ENCODE measurements at regions not wholly inside any gene's neighbourhood (a gene's known extent, or its start where the extent isn't known, plus 50 kb on each side); places are given as distances from the start of the nearest gene placed in this dataset.

GRCh38 chr4:188779581-188779980 is 640.3 kb downstream of the TRIML1 start:
- no peaks in the 10 kb centered on the region for H3K36me3 ChIP-seq (ENCODE audit: control insufficient read depth, insufficient read depth, low read length)
- no peaks in the 10 kb centered on the region for H4K20me1 ChIP-seq (ENCODE audit: control insufficient read depth, extremely low read depth, insufficient read depth, low read length)
- H3K27ac ChIP-seq (ENCODE audit: insufficient read depth, low read length) = no peak overlapping the region
- H3K79me2 ChIP-seq (ENCODE audit: control insufficient read depth, insufficient read depth, low read length) = no peaks in the 10 kb centered on the region
- no peaks in the 10 kb centered on the region for H3K27me3 ChIP-seq (ENCODE audit: control insufficient read depth, insufficient read depth, low read length)
- no peak overlapping the region for H3K4me3 ChIP-seq (replicated peaks in 1 of 4; ENCODE audit: control extremely low read depth in 1 of 4, insufficient read depth in 1 of 4, low read depth in 3 of 4, low read length in 4 of 4)
- no peaks in the 10 kb centered on the region for H3K9me3 ChIP-seq (ENCODE audit: control insufficient read depth, insufficient read depth, low read depth, low read length)
- peaks cover 3% of the 10 kb centered on the region for H3K4me1 ChIP-seq (ENCODE audit: control insufficient read depth, extremely low read depth, insufficient read depth, low read length)
- no peak for TF ChIP-seq EZH2 (IDR thresholded peaks at IDR 0.05; ENCODE audit: low read length, missing control alignments)
- TF ChIP-seq, protein P1, sequence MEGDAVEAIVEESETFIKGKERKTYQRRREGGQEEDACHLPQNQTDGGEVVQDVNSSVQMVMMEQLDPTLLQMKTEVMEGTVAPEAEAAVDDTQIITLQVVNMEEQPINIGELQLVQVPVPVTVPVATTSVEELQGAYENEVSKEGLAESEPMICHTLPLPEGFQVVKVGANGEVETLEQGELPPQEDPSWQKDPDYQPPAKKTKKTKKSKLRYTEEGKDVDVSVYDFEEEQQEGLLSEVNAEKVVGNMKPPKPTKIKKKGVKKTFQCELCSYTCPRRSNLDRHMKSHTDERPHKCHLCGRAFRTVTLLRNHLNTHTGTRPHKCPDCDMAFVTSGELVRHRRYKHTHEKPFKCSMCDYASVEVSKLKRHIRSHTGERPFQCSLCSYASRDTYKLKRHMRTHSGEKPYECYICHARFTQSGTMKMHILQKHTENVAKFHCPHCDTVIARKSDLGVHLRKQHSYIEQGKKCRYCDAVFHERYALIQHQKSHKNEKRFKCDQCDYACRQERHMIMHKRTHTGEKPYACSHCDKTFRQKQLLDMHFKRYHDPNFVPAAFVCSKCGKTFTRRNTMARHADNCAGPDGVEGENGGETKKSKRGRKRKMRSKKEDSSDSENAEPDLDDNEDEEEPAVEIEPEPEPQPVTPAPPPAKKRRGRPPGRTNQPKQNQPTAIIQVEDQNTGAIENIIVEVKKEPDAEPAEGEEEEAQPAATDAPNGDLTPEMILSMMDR (conservative IDR thresholded peaks at IDR 0.05 in 1 of 2, IDR thresholded peaks at IDR 0.05 in 1 of 2; ENCODE audit: low read depth in 1 of 2, low read length in 2 of 2) = no peak
- no peak overlapping the region for H3K4me2 ChIP-seq (ENCODE audit: extremely low read depth, insufficient read depth, low read length)
- no peak overlapping the region for H2AFZ ChIP-seq (ENCODE audit: low read length)
- DNase-seq (ENCODE audit: low read depth in 2 of 2) = peak in 1 of 2 donors; percentile 6
- no peak overlapping the region for H3K9ac ChIP-seq (ENCODE audit: insufficient read depth, low read length)

DNA sequence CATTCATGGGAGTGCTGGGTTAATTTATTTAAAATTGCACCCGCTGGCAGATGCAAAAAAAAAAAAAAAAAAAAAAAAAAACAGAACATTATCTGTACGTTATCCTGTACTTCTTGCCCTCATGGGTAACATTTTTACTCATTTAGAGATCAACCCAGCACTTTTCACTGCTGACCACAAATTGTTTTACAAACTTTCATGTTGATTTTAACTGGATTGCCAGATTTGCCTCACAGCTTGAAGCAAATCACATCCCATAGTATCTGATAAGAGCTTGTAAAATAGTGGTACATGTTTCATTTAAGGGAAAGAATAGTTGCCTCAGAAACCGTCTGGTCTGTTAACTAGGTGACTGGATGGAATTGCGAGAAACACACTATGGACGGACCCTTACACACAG is 640.8 kb downstream of the TRIML1 start:
- no peak overlapping the region for H3K4me2 ChIP-seq (ENCODE audit: extremely low read depth, insufficient read depth, low read length)
- H2AFZ ChIP-seq (ENCODE audit: low read length) = no peak overlapping the region
- DNase-seq (ENCODE audit: low read depth in 2 of 2) = no peak
- TF ChIP-seq EZH2 (IDR thresholded peaks at IDR 0.05; ENCODE audit: low read length, missing control alignments) = no peak
- TF ChIP-seq, protein P1 (conservative IDR thresholded peaks at IDR 0.05 in 1 of 2, IDR thresholded peaks at IDR 0.05 in 1 of 2; ENCODE audit: low read depth in 1 of 2, low read length in 2 of 2) = no peak
- no peaks in the 10 kb centered on the region for H4K20me1 ChIP-seq (ENCODE audit: control insufficient read depth, extremely low read depth, insufficient read depth, low read length)
- H3K36me3 ChIP-seq (ENCODE audit: control insufficient read depth, insufficient read depth, low read length) = no peaks in the 10 kb centered on the region
- no peak overlapping the region for H3K27ac ChIP-seq (ENCODE audit: insufficient read depth, low read length)
- no peaks in the 10 kb centered on the region for H3K9me3 ChIP-seq (ENCODE audit: control insufficient read depth, insufficient read depth, low read depth, low read length)
- H3K27me3 ChIP-seq (ENCODE audit: control insufficient read depth, insufficient read depth, low read length) = no peaks in the 10 kb centered on the region
- H3K79me2 ChIP-seq (ENCODE audit: control insufficient read depth, insufficient read depth, low read length) = no peaks in the 10 kb centered on the region
- no peak overlapping the region for H3K9ac ChIP-seq (ENCODE audit: insufficient read depth, low read length)
- no peak overlapping the region for H3K4me3 ChIP-seq (replicated peaks in 1 of 4; ENCODE audit: control extremely low read depth in 1 of 4, insufficient read depth in 1 of 4, low read depth in 3 of 4, low read length in 4 of 4)
- H3K4me1 ChIP-seq (ENCODE audit: control insufficient read depth, extremely low read depth, insufficient read depth, low read length) = peaks cover 3% of the 10 kb centered on the region

GRCh38 chr4:188780686-188781085 is 641.4 kb downstream of the TRIML1 start:
- H3K4me2 ChIP-seq (ENCODE audit: extremely low read depth, insufficient read depth, low read length) = no peak overlapping the region
- H3K36me3 ChIP-seq (ENCODE audit: control insufficient read depth, insufficient read depth, low read length) = no peaks in the 10 kb centered on the region
- H4K20me1 ChIP-seq (ENCODE audit: control insufficient read depth, extremely low read depth, insufficient read depth, low read length) = no peaks in the 10 kb centered on the region
- TF ChIP-seq, protein P1 (conservative IDR thresholded peaks at IDR 0.05 in 1 of 2, IDR thresholded peaks at IDR 0.05 in 1 of 2; ENCODE audit: low read depth in 1 of 2, low read length in 2 of 2) = no peak
- no peak for TF ChIP-seq EZH2 (IDR thresholded peaks at IDR 0.05; ENCODE audit: low read length, missing control alignments)
- H3K27ac ChIP-seq (ENCODE audit: insufficient read depth, low read length) = no peak overlapping the region
- peaks cover 3% of the 10 kb centered on the region for H3K4me1 ChIP-seq (ENCODE audit: control insufficient read depth, extremely low read depth, insufficient read depth, low read length)
- H3K79me2 ChIP-seq (ENCODE audit: control insufficient read depth, insufficient read depth, low read length) = no peaks in the 10 kb centered on the region
- H2AFZ ChIP-seq (ENCODE audit: low read length) = no peak overlapping the region
- H3K4me3 ChIP-seq (replicated peaks in 1 of 4; ENCODE audit: control extremely low read depth in 1 of 4, insufficient read depth in 1 of 4, low read depth in 3 of 4, low read length in 4 of 4) = no peak overlapping the region
- no peaks in the 10 kb centered on the region for H3K27me3 ChIP-seq (ENCODE audit: control insufficient read depth, insufficient read depth, low read length)
- H3K9ac ChIP-seq (ENCODE audit: insufficient read depth, low read length) = no peak overlapping the region
- no peak for DNase-seq (ENCODE audit: low read depth in 2 of 2)
- no peaks in the 10 kb centered on the region for H3K9me3 ChIP-seq (ENCODE audit: control insufficient read depth, insufficient read depth, low read depth, low read length)

All from fibroblast of lung (primary cell).